ENCODE measurements at regions not wholly inside any gene's neighbourhood (a gene's known extent, or its start where the extent isn't known, plus 50 kb on each side); places are given as distances from the start of the nearest gene placed in this dataset.

GRCh38 chr4:25503779-25504178 is 126.7 kb downstream of the ANAPC4 start:
- no peak for DNase-seq
- no peaks in the 10 kb centered on the region for H3K4me1 Mint-ChIP-seq (ENCODE audit: low read depth, unreplicated experiment)
- H3K27me3 Mint-ChIP-seq (ENCODE audit: unreplicated experiment): no peaks in the 10 kb centered on the region
- H3K9me3 Mint-ChIP-seq (ENCODE audit: low read depth, unreplicated experiment): no peaks in the 10 kb centered on the region
- BruUV-seq (replicated peaks): no TSS peak
- H3K36me3 Mint-ChIP-seq (ENCODE audit: insufficient read depth, unreplicated experiment): no peaks in the 10 kb centered on the region
- H3K27ac Mint-ChIP-seq (ENCODE audit: unreplicated experiment): no peak overlapping the region
- intact Hi-C loops (cut with micrococcal nuclease; ENCODE audit: unreplicated experiment): loop anchor here (10.0 kb wide), 1 partner anchor 261 kb away; no protein-coding TSS in a partner anchor
- CTCF ChIA-PET: no interaction called here
- no peak for TF ChIP-seq CTCF (IDR thresholded peaks at IDR 0.05; ENCODE audit: unreplicated experiment)
- no peak overlapping the region for H3K4me3 Mint-ChIP-seq (ENCODE audit: low read depth, unreplicated experiment)

GRCh38 chr4:25504932-25505636 is 128.0 kb downstream of the ANAPC4 start:
- H3K4me3 Mint-ChIP-seq (ENCODE audit: low read depth, unreplicated experiment): no peak overlapping the region
- H3K27me3 Mint-ChIP-seq (ENCODE audit: unreplicated experiment): no peaks in the 10 kb centered on the region
- CTCF ChIA-PET: no interaction called here
- no TSS peak for BruUV-seq (replicated peaks)
- no peak for TF ChIP-seq CTCF (IDR thresholded peaks at IDR 0.05; ENCODE audit: unreplicated experiment)
- no peak for DNase-seq
- intact Hi-C loops (cut with micrococcal nuclease; ENCODE audit: unreplicated experiment): loop anchor here (5.0 to 10.0 kb wide), 2 partner anchors 63 to 260 kb away; no protein-coding TSS in a partner anchor
- H3K36me3 Mint-ChIP-seq (ENCODE audit: insufficient read depth, unreplicated experiment): no peaks in the 10 kb centered on the region
- no peaks in the 10 kb centered on the region for H3K9me3 Mint-ChIP-seq (ENCODE audit: low read depth, unreplicated experiment)
- no peaks in the 10 kb centered on the region for H3K4me1 Mint-ChIP-seq (ENCODE audit: low read depth, unreplicated experiment)
- H3K27ac Mint-ChIP-seq (ENCODE audit: unreplicated experiment): no peak overlapping the region

- H3K4me1 Mint-ChIP-seq (ENCODE audit: low read depth, unreplicated experiment): no peaks in the 10 kb centered on the region
- H3K4me3 Mint-ChIP-seq (ENCODE audit: low read depth, unreplicated experiment): no peak overlapping the region
- intact Hi-C loops (cut with micrococcal nuclease; ENCODE audit: unreplicated experiment): loop anchor here (5.0 to 10.0 kb wide), 2 partner anchors 63 to 259 kb away; no protein-coding TSS in a partner anchor
- no peak for DNase-seq
- CTCF ChIA-PET: no interaction called here
- no TSS peak for BruUV-seq (replicated peaks)
- no peak overlapping the region for H3K27ac Mint-ChIP-seq (ENCODE audit: unreplicated experiment)
- TF ChIP-seq CTCF (IDR thresholded peaks at IDR 0.05; ENCODE audit: unreplicated experiment): no peak
- H3K9me3 Mint-ChIP-seq (ENCODE audit: low read depth, unreplicated experiment): no peaks in the 10 kb centered on the region
- H3K36me3 Mint-ChIP-seq (ENCODE audit: insufficient read depth, unreplicated experiment): no peaks in the 10 kb centered on the region
- H3K27me3 Mint-ChIP-seq (ENCODE audit: unreplicated experiment): no peaks in the 10 kb centered on the region
Measured at GRCh38 chr4:25505637-25505991, 128.6 kb downstream of the ANAPC4 start.

GRCh38 chr4:25506032-25506571 is 129.0 kb downstream of the ANAPC4 start:
- no peak overlapping the region for H3K27ac Mint-ChIP-seq (ENCODE audit: unreplicated experiment)
- no peak for TF ChIP-seq CTCF (IDR thresholded peaks at IDR 0.05; ENCODE audit: unreplicated experiment)
- CTCF ChIA-PET: interaction anchor here (0.5 to 0.7 kb wide), 2 partner anchors 9 to 90 kb away, joined by 3 read pairs; no protein-coding TSS in a partner anchor
- no peak for DNase-seq
- no peaks in the 10 kb centered on the region for H3K27me3 Mint-ChIP-seq (ENCODE audit: unreplicated experiment)
- BruUV-seq (replicated peaks): no TSS peak
- intact Hi-C loops (cut with micrococcal nuclease; ENCODE audit: unreplicated experiment): loop anchor here (5.0 to 10.0 kb wide), 2 partner anchors 64 to 259 kb away; no protein-coding TSS in a partner anchor
- H3K4me3 Mint-ChIP-seq (ENCODE audit: low read depth, unreplicated experiment): no peak overlapping the region
- no peaks in the 10 kb centered on the region for H3K9me3 Mint-ChIP-seq (ENCODE audit: low read depth, unreplicated experiment)
- no peaks in the 10 kb centered on the region for H3K4me1 Mint-ChIP-seq (ENCODE audit: low read depth, unreplicated experiment)
- no peaks in the 10 kb centered on the region for H3K36me3 Mint-ChIP-seq (ENCODE audit: insufficient read depth, unreplicated experiment)

Data from Calu3 (cell line).